Left lung (tissue), 4 donors: ENCODE measurements at regions not wholly inside any gene's neighbourhood (a gene's known extent, or its start where the extent isn't known, plus 50 kb on each side); places are given as distances from the start of the nearest gene placed in this dataset.
A peak's percentile ranks its signal among the peaks of the same experiment; 100 is the strongest.

Source experiments
- ATAC-seq: fragments of 200-7000 bp; cut with Tn5 transposase; one replicate; pipeline ENCODE4 v1.9.1; 2020; ENCODE audit warnings: moderate library complexity
- DNase-seq, 4 donors: peaks; one replicate each; pipeline ENCODE4 v3.0.0-alpha.2; 2013 to 2020
- H3K27ac ChIP-seq, 2 donors: fragments of 200-600 bp; sonication (generic) in 1 of 2; one replicate each; pipeline versions ENCODE4 v1.5.0 to v1.8.0; 2020 to 2021
- H3K27me3 ChIP-seq, 2 donors: fragments of 200-600 bp; sonication (generic) in 1 of 2; one replicate each; pipeline versions ENCODE4 v1.5.0 to v1.8.0; 2020 to 2021
- H3K36me3 ChIP-seq, 2 donors: fragments of 200-600 bp; sonication (generic) in 1 of 2; one replicate each; pipeline versions ENCODE4 v1.5.0 to v1.8.0; 2020 to 2021
- H3K4me1 ChIP-seq, 2 donors: fragments of 200-600 bp; one replicate each; pipeline ENCODE4 v1.8.0; 2021
- H3K4me3 ChIP-seq, 2 donors: fragments of 200-600 bp; sonication (generic) in 1 of 2; one replicate each; pipeline versions ENCODE4 v1.5.0 to v1.8.0; 2020 to 2021; ENCODE audit warnings: mild to moderate bottlenecking in 1 of 2
- H3K9me3 ChIP-seq, 2 donors: fragments of 200-600 bp; sonication (generic) in 1 of 2; one replicate each; pipeline versions ENCODE4 v1.5.0 to v1.8.0; 2020 to 2021
- CTCF ChIP-seq, 2 donors: fragments of 200-600 bp; sonication (generic) in 1 of 2; IDR thresholded peaks; one replicate each; pipeline versions ENCODE4 v1.5.0 to v1.8.0; 2021; ENCODE audit warnings: antibody characterized with exemption in 2 of 2
- intact Hi-C, 2 donors: fragments of 100-400 bp; cut with DNase I; formaldehyde crosslinking; loops; one replicate each; pipeline versions ENCODE4 v1.11.2 to v1.14.2; 2022
- donor health status: DM: no; HTN: yes; CAD: no.
- donor health status: DM: no; HTN: no; CAD: no.

GRCh38 chr13:72314210-72314609, 413.2 kb downstream of the MZT1 start:
- Histone ChIP-seq H3K27ac (no peak overlapping the region), H3K9me3 (no peaks in the 10 kb centered on the region), H3K27me3 (no peaks in the 10 kb centered on the region), H3K36me3 (no peaks in the 10 kb centered on the region), H3K4me3 (no peak overlapping the region), H3K4me1 (no peaks in the 10 kb centered on the region)
- TF ChIP-seq CTCF (IDR thresholded peaks at IDR 0.05) = no peak
- intact Hi-C loops = no loop called here
- ATAC-seq (no peak), DNase-seq (no peak)

- intact Hi-C loops = no loop called here
- ATAC-seq (no peak), DNase-seq (no peak)
- Histone ChIP-seq H3K27me3 (no peaks in the 10 kb centered on the region), H3K4me3 (no peak overlapping the region), H3K36me3 (no peaks in the 10 kb centered on the region), H3K4me1 (no peaks in the 10 kb centered on the region), H3K9me3 (no peaks in the 10 kb centered on the region), H3K27ac (no peak overlapping the region)
- TF ChIP-seq CTCF (IDR thresholded peaks at IDR 0.05) = no peak
These were observed 413.9 kb downstream of the MZT1 start for GRCh38 chr13:72313546-72313945.

- no peaks in the 10 kb centered on the region for H3K27me3 ChIP-seq
- no peaks in the 10 kb centered on the region for H3K36me3 ChIP-seq
- intact Hi-C loops = no loop called here
- ATAC-seq (peak; percentile 57), DNase-seq (peak in 2 of 4 donors; percentile 62 to 66)
- H3K4me1 ChIP-seq = no peaks in the 10 kb centered on the region
- TF ChIP-seq CTCF (IDR thresholded peaks at IDR 0.05) = no peak
- no peak overlapping the region for H3K27ac ChIP-seq
- no peak overlapping the region for H3K4me3 ChIP-seq
- H3K9me3 ChIP-seq = no peaks in the 10 kb centered on the region
These were observed 423.3 kb downstream of the MZT1 start for GRCh38 chr13:72303941-72304746.

- DNase-seq (no peak), ATAC-seq (no peak)
- H3K4me3 ChIP-seq = no peak overlapping the region
- TF ChIP-seq CTCF (IDR thresholded peaks at IDR 0.05) = no peak
- H3K27me3 ChIP-seq = no peaks in the 10 kb centered on the region
- intact Hi-C loops = no loop called here
- H3K36me3 ChIP-seq = no peaks in the 10 kb centered on the region
- H3K4me1 ChIP-seq = no peaks in the 10 kb centered on the region
- no peaks in the 10 kb centered on the region for H3K9me3 ChIP-seq
- H3K27ac ChIP-seq = no peak overlapping the region
These were observed 429.2 kb upstream of the DACH1 start for GRCh38 chr13:72296246-72296645.

DNA sequence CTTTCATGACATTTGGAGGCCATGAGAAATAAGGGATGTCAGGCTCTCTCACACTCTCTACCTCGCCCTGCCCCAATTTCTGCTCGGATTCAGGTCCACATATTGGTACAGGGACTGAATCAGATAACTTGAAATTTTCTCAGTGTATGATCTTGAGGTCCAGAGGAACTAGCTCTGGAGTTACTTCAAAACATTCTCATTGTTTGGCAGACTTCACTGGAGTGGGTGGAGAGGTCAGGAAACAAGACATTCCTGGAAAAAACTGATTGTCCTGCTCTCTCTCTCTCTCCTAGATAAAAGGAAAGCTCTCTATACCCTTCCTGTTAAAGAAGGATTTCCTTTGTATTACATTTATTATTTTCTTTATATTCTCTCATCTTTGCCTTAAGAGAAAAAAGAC, 428.1 kb upstream of the DACH1 start:
- Histone ChIP-seq H3K4me1 (no peaks in the 10 kb centered on the region), H3K27ac (peak overlapping the region; percentile 2 to 34), H3K9me3 (no peaks in the 10 kb centered on the region), H3K4me3 (no peak overlapping the region), H3K27me3 (no peaks in the 10 kb centered on the region), H3K36me3 (no peaks in the 10 kb centered on the region)
- ATAC-seq (peak; percentile 22), DNase-seq (no peak)
- intact Hi-C loops = no loop called here
- no peak for TF ChIP-seq CTCF (IDR thresholded peaks at IDR 0.05)
